Heart right ventricle (tissue), 16 donors: ENCODE measurements at regions not wholly inside any gene's neighbourhood (a gene's known extent, or its start where the extent isn't known, plus 50 kb on each side); places are given as distances from the start of the nearest gene placed in this dataset.

Experiments used
- ATAC-seq, 8 donors: fragments of 200-7000 bp; cut with Tn5 transposase; one replicate each; pipeline ENCODE4 v1.9.1; 2020; ENCODE audit warnings: mild to moderate bottlenecking in 8 of 8, moderate library complexity in 8 of 8, moderate number of reproducible peaks in 1 of 8
- DNase-seq, 2 donors: peaks; one replicate each; pipeline ENCODE4 v3.0.0-alpha.2; 2020
- H3K27ac ChIP-seq, 10 donors: fragments of 200-600 bp; sonication (generic) in 2 of 10; one replicate each; pipeline versions ENCODE4 v1.5.0 to v1.8.0; 2020 to 2022; ENCODE audit warnings: mild to moderate bottlenecking in 3 of 10
- H3K27me3 ChIP-seq, 7 donors: fragments of 200-600 bp; one replicate each; pipeline ENCODE4 v1.8.0; 2021 to 2022; ENCODE audit warnings: mild to moderate bottlenecking in 2 of 7
- H3K36me3 ChIP-seq, 9 donors: fragments of 200-600 bp; sonication (generic) in 1 of 9; one replicate each; pipeline versions ENCODE4 v1.5.0 to v1.8.0; 2020 to 2022; ENCODE audit warnings: mild to moderate bottlenecking in 2 of 9
- H3K4me1 ChIP-seq, 9 donors: fragments of 200-600 bp; sonication (generic) in 1 of 9; one replicate each; pipeline versions ENCODE4 v1.5.0 to v1.8.0; 2020 to 2022; ENCODE audit warnings: mild to moderate bottlenecking in 4 of 9
- H3K4me3 ChIP-seq, 10 donors: fragments of 200-600 bp; sonication (generic) in 2 of 10; one replicate each; pipeline versions ENCODE4 v1.5.0 to v1.8.0; 2020 to 2022; ENCODE audit warnings: mild to moderate bottlenecking in 7 of 10, moderate library complexity in 2 of 10
- H3K9me3 ChIP-seq, 11 donors: fragments of 200-600 bp in 10 of 11; sonication (generic) in 2 of 11; one replicate each; pipeline versions ENCODE4 v1.5.0 to v1.8.0; 2013 to 2022; ENCODE audit warnings: mild to moderate bottlenecking in 2 of 11, control low read depth in 1 of 11, moderate library complexity in 1 of 11
- WGBS, 2 donors: extraction: QIAGEN DNeasy Blood & Tissue Kit; methylation state at CpG; one replicate each; pipeline ENCODE4 v1.1.7; 2013; ENCODE audit warnings: inconsistent platforms in 1 of 2; 5-methylcytosine and 5-hydroxymethylcytosine counted together
- intact Hi-C, 10 donors: fragments of 100-400 bp; cut with DNase I; formaldehyde crosslinking; loops; one replicate each; pipeline versions ENCODE4 v1.11.1 to v1.14.2; 2022
- TF ChIP-seq, protein P1 (sequence below), 9 donors: fragments of 200-600 bp; sonication (generic) in 2 of 9; IDR thresholded peaks; one replicate each; pipeline versions ENCODE4 v1.5.0 to v1.8.0; 2021 to 2022; ENCODE audit warnings: antibody characterized with exemption in 9 of 9, mild to moderate bottlenecking in 5 of 9, moderate library complexity in 1 of 9
- donor health status: Arrhythmogenic right ventricular cardiomyopathy.
- donor health status: ischemic (EF 13 %, LVEDD 7.1; RV severe dilation, severe dysfunction).
- donor health status: healthy with polysubstance abuse.
- donor health status: DM: no; HTN: yes; CAD: no.
- donor health status: DM: no; HTN: no; CAD: no.
- donor health status: ischemic (EF 25% LVEDD 6.9; RV normal size, moderate dysfunction).
- donor health status: ischemic (EF 25% LVEDD 5.7; RV mildly dilated, moderate dysfunction).
- donor health status: healthy.
- donor health status: DM: yes; HTN: yes; CAD: no.
- donor health status: Ischemic cardiomyopathy.
- donor health status: ischemic (EF 35%, LVEDD 5.7; RV mildly dilated, moderate dysfunction).
- donor health status: nonischemic (EF 11% LVEDD 7.7; RV severe dilation, severe dysfunction).
- donor health status: DM: yes; HTN: yes; CAD: no.
- donor health status: PGD.
- donor health status: ischemic (EF 29% LVEDD 5.4; RV normal size, mild dysfunction).
- donor health status: nonischemic (EF 23%, LVEDD 6.1; RV moderate dilation, normal function).

DNA sequence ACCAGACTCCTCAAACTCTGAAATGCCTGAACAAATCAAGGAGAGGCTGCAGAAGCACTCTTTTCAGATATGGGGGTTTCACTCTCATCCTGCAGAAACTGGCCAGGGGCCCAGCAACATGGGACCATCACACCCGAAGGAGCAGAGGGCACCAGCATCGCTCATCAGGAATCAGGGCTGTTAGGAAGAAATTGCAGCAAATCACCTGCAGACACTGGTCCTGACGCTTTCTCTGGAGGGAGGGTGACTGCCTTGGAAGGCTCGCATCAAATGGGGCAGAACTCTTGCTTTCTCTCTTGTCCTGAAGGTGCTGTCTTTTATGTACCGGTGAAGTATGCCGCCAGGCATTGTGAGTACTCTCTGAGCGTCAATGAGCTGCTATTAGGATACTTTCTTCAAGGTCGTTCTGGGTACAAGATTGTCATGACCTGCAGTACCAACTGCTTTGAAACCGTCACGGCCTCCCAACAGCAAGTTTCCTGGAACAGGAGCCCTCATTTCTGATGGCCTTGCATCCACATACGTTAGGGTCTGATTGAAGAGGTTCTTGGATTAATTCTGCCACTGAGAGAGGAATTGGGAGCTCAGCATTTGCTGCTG is 155.7 kb upstream of the SOX1 start:
- ATAC-seq (no peak), DNase-seq (no peak)
- no peak overlapping the region for H3K4me3 ChIP-seq
- no peak overlapping the region for H3K27ac ChIP-seq
- intact Hi-C loops, result no loop called here
- no peaks in the 10 kb centered on the region for H3K4me1 ChIP-seq
- no peaks in the 10 kb centered on the region for H3K9me3 ChIP-seq
- peaks cover 0 to 48% (median 32%) of the 10 kb centered on the region in 7 donors for H3K27me3 ChIP-seq
- 83% methylated on average over 11 of the region's 11 CpGs for WGBS, 2 donors
- no peaks in the 10 kb centered on the region for H3K36me3 ChIP-seq
- TF ChIP-seq, protein P1, sequence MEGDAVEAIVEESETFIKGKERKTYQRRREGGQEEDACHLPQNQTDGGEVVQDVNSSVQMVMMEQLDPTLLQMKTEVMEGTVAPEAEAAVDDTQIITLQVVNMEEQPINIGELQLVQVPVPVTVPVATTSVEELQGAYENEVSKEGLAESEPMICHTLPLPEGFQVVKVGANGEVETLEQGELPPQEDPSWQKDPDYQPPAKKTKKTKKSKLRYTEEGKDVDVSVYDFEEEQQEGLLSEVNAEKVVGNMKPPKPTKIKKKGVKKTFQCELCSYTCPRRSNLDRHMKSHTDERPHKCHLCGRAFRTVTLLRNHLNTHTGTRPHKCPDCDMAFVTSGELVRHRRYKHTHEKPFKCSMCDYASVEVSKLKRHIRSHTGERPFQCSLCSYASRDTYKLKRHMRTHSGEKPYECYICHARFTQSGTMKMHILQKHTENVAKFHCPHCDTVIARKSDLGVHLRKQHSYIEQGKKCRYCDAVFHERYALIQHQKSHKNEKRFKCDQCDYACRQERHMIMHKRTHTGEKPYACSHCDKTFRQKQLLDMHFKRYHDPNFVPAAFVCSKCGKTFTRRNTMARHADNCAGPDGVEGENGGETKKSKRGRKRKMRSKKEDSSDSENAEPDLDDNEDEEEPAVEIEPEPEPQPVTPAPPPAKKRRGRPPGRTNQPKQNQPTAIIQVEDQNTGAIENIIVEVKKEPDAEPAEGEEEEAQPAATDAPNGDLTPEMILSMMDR (IDR thresholded peaks at IDR 0.05), result no peak

DNA sequence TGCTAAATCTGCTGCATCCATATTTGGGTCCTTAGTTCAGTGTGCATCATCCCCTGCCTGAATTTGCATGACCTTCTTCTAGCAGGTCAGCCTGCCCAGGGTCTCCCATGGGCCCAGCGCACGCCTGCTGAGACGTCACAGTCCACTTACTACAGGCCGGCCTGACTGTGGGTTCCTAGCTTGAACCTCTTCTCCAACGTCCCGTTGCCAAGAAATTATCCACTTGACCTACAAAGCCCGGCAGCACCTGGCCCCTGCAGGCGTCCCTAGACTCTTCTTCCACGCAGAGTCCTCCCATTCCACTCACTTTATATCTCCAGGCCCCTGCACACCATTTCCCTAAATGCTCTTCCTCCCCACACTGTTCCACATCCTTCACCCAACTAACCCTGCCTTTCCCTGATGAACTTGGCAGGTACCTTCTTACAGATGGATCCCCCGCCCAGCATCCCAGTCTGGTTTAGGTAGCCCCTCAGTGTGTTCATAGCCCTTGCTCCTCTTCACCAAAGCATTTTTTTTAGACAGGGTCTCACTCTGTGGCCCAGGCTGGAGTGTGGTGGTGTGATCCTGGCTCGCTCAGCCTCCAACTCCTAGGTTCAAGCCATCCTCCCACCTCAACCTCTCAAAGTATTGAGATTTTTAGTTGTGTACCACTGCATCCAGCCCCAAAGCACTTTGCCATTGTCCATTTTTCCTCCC is 155.0 kb upstream of the SOX1 start:
- peaks cover 0 to 48% (median 31%) of the 10 kb centered on the region in 7 donors for H3K27me3 ChIP-seq
- ATAC-seq, result no peak
- no peak overlapping the region for H3K27ac ChIP-seq
- no peaks in the 10 kb centered on the region for H3K9me3 ChIP-seq
- WGBS, 2 donors, result 84 to 88% methylated on average over 11 of the region's 11 CpGs
- no peaks in the 10 kb centered on the region for H3K4me1 ChIP-seq
- TF ChIP-seq, protein P1 (IDR thresholded peaks at IDR 0.05), result no peak
- intact Hi-C loops, result no loop called here
- no peak overlapping the region for H3K4me3 ChIP-seq
- DNase-seq, result no peak
- no peaks in the 10 kb centered on the region for H3K36me3 ChIP-seq

DNA sequence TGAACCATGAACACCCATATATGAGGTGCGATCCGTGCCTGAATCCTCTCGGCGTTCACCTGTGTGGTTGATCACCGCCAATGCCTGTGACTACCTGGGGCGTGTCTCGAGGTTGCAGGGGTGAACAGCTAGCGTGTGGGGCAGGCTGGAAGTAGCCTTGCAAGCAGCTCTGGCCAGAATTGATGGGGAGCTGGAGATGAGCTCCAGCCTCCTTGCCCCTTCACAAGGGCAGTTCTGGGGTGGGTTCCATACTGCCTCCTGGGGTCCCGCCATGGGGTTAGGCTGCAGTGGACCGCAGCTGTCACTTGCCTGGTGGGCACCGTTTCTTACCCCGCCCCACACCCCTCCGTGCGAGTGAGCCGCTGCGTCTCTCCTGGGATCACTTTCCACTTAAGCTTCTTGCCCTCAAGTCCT is 154.5 kb upstream of the SOX1 start:
- 93 to 95% methylated on average over 15 to 16 of the region's 16 CpGs for WGBS, 2 donors
- Histone ChIP-seq H3K9me3 (no peaks in the 10 kb centered on the region), H3K27ac (no peak overlapping the region), H3K36me3 (no peaks in the 10 kb centered on the region), H3K4me1 (no peaks in the 10 kb centered on the region), H3K4me3 (no peak overlapping the region), H3K27me3 (peaks cover 0 to 48% (median 26%) of the 10 kb centered on the region in 7 donors)
- peak in 1 of 8 donors; percentile 45 for ATAC-seq
- TF ChIP-seq, protein P1 (IDR thresholded peaks at IDR 0.05), result no peak
- no peak for DNase-seq
- intact Hi-C loops, result no loop called here

- H3K27me3 ChIP-seq, result peaks cover 0 to 52% (median 29%) of the 10 kb centered on the region in 7 donors
- no peaks in the 10 kb centered on the region for H3K36me3 ChIP-seq
- DNase-seq (no peak), ATAC-seq (no peak)
- H3K9me3 ChIP-seq, result no peaks in the 10 kb centered on the region
- 61 to 67% methylated on average over 25 of the region's 25 CpGs for WGBS, 2 donors
- TF ChIP-seq, protein P1 (IDR thresholded peaks at IDR 0.05), result no peak
- H3K4me1 ChIP-seq, result no peaks in the 10 kb centered on the region
- intact Hi-C loops, result no loop called here
- no peak overlapping the region for H3K27ac ChIP-seq
- no peak overlapping the region for H3K4me3 ChIP-seq
Observed at GRCh38 chr13:111912991-111913760, 153.8 kb upstream of the SOX1 start.
